K562 (cell line): ENCODE measurements at regions not wholly inside any gene's neighbourhood (a gene's known extent, or its start where the extent isn't known, plus 50 kb on each side); places are given as distances from the start of the nearest gene placed in this dataset.

Experiments
- ATAC-seq: fragments of 200-7000 bp; cut with Tn5 transposase; 3 replicates; pipeline ENCODE4 v1.9.1; 2020; ENCODE audit warnings: moderate library complexity
- BruUV-seq: library from RNA; stranded (reverse); fragments of 400-500 nt; replicated peaks from 2 replicates; lab custom pipeline; 2021; lab: Mats Ljungman, UMichigan
- CTCF ChIA-PET: fragments of 300-600 bp; formaldehyde crosslinking; extraction: SDS; loops from one replicate; lab custom pipeline; 2021; ENCODE audit warnings: low intra/inter-chr PET ratio; lab: Yijun Ruan, JAX
- POLR2A ChIA-PET: fragments of 300-600, 350-650 bp; sonication (Branson Sonifier 250); formaldehyde crosslinking; extraction: SDS; loops from one replicate; lab custom pipeline; 2021; ENCODE audit warnings: antibody characterized with exemption, inconsistent platforms; lab: Yijun Ruan, JAX
- DNase-seq, 4 experiments: peaks; one replicate each; pipeline versions ENCODE4 v3.0.0 to v3.0.0-alpha.2; 2011 to 2018; ENCODE audit warnings: low spot score in 3 of 4, mixed read lengths in 3 of 4; ENCODE audit errors: extremely low read depth in 1 of 4
- FAIRE-seq: peaks from 2 replicates; lab custom pipeline; 2011; peaks lifted over from hg19 to GRCh38; lab: Jason Lieb, UNC
- H2AFZ ChIP-seq: 2 replicates; pipeline ENCODE4 v1.6.0; 2011; ENCODE audit warnings: low read depth, low read length, control low read depth, inconsistent platforms
- H3K27ac ChIP-seq: fragments of 200-600 bp; 3 replicates; pipeline ENCODE4 v1.8.0; 2011; ENCODE audit warnings: low read depth, mild to moderate bottlenecking, control low read depth, inconsistent platforms, low read length, moderate library complexity, mixed read lengths; ENCODE audit errors: extremely low read depth
- H3K27me3 ChIP-seq, 2 experiments: fragments of 300-600 bp in 1 of 2; 2 replicates in 1 of 2; 3 replicates in 1 of 2; pipeline versions ENCODE4 v1.6.0 to v1.8.0; 2011; ENCODE audit warnings: inconsistent platforms in 2 of 2, low read length in 2 of 2, mild to moderate bottlenecking in 1 of 2, mixed read lengths in 1 of 2, moderate library complexity in 1 of 2; ENCODE audit not compliant: control insufficient read depth in 2 of 2, insufficient read depth in 2 of 2
- H3K36me3 ChIP-seq: fragments of 300-600 bp; 3 replicates; pipeline ENCODE4 v1.8.0; 2011; ENCODE audit warnings: mild to moderate bottlenecking, low read length, inconsistent platforms; ENCODE audit not compliant: control insufficient read depth, insufficient read depth
- H3K4me1 ChIP-seq, 2 experiments: fragments of 200-600 bp in 1 of 2; replicated peaks in 1 of 2; 2 replicates in 1 of 2; 3 replicates in 1 of 2; pipeline versions ENCODE4 v1.5.1 to v1.8.0; 2011; ENCODE audit warnings: inconsistent platforms in 2 of 2, low read length in 2 of 2, mild to moderate bottlenecking in 1 of 2, mixed read lengths in 1 of 2, moderate library complexity in 1 of 2; ENCODE audit not compliant: control insufficient read depth in 2 of 2, insufficient read depth in 2 of 2
- H3K4me2 ChIP-seq: 2 replicates; pipeline ENCODE4 v1.6.1; 2011; ENCODE audit warnings: low read length, control low read depth, inconsistent platforms, mixed read lengths; ENCODE audit not compliant: insufficient read depth
- H3K4me3 ChIP-seq: fragments of 200-600 bp; sonication (generic), shearing (Covaris generic); 2 replicates; pipeline ENCODE4 v1.5.1; 2016; ENCODE audit warnings: control low read depth, inconsistent platforms
- H3K79me2 ChIP-seq: fragments of 200-600 bp; 3 replicates; pipeline ENCODE4 v1.8.0; 2011; ENCODE audit warnings: low read length, inconsistent platforms; ENCODE audit not compliant: control insufficient read depth, insufficient read depth
- H3K9ac ChIP-seq, 2 experiments: 2 replicates each; pipeline versions ENCODE4 v1.6.0 to v1.6.1; 2011; ENCODE audit warnings: low read depth in 2 of 2, low read length in 2 of 2, control low read depth in 1 of 2, inconsistent platforms in 1 of 2, mild to moderate bottlenecking in 1 of 2, mixed read lengths in 1 of 2; ENCODE audit not compliant: insufficient read depth in 1 of 2
- H3K9me1 ChIP-seq: one replicate; pipeline ENCODE4 v1.6.0; 2011; ENCODE audit warnings: inconsistent platforms, mild to moderate bottlenecking, low read length, moderate library complexity; ENCODE audit not compliant: control insufficient read depth, insufficient read depth
- H3K9me3 ChIP-seq: replicated peaks from 2 replicates; pipeline ENCODE4 v1.5.1; 2011; ENCODE audit warnings: low read depth, low read length, inconsistent platforms; ENCODE audit not compliant: control insufficient read depth, insufficient read depth
- H4K20me1 ChIP-seq: replicated peaks from 2 replicates; pipeline ENCODE4 v1.6.1; 2011; ENCODE audit warnings: low read length, inconsistent platforms, mixed read lengths; ENCODE audit not compliant: control insufficient read depth, insufficient read depth
- ARHGAP35 ChIP-seq: fragments of 450-650 bp; IDR thresholded peaks from 2 replicates; pipeline ENCODE4 v1.6.1; 2018; ENCODE audit not compliant: partially characterized antibody
- CC2D1A ChIP-seq: fragments of 450-650 bp; IDR thresholded peaks from 2 replicates; pipeline ENCODE4 v1.6.1; 2017; ENCODE audit warnings: mild to moderate bottlenecking
- EZH2 ChIP-seq: IDR thresholded peaks from 2 replicates; pipeline ENCODE4 v1.6.1; 2012; ENCODE audit warnings: low read depth, mild to moderate bottlenecking, inconsistent platforms, low read length, borderline replicate concordance
- FOXK1 ChIP-seq: sonication (generic); formaldehyde crosslinking; IDR thresholded peaks from 2 replicates; pipeline ENCODE4 v1.8.0; 2022; ENCODE audit warnings: missing genetic modification reagents, mild to moderate bottlenecking, borderline replicate concordance
- KLF13 ChIP-seq: fragments of 450-650 bp; IDR thresholded peaks from 2 replicates; pipeline ENCODE4 v1.6.1; 2016; ENCODE audit warnings: missing genetic modification characterization, low read depth, mild to moderate bottlenecking, missing compliant biosample characterization, moderate library complexity, borderline replicate concordance
- MCM2 ChIP-seq: fragments of 450-650 bp; IDR thresholded peaks from 2 replicates; pipeline ENCODE4 v1.6.1; 2017; ENCODE audit warnings: low read depth, mild to moderate bottlenecking
- OTX1 ChIP-seq: fragments of 450-650 bp; formaldehyde crosslinking; IDR thresholded peaks from 2 replicates; pipeline ENCODE4 v1.4.0; 2022; ENCODE audit warnings: mild to moderate bottlenecking
- SAFB2 ChIP-seq: fragments of 200-400 bp; formaldehyde crosslinking; IDR thresholded peaks from 2 replicates; pipeline ENCODE4 v1.6.1; 2018; ENCODE audit warnings: borderline replicate concordance, low read length, low read depth, moderate library complexity; ENCODE audit not compliant: severe bottlenecking
- STAG1 ChIP-seq: sonication (generic); formaldehyde crosslinking; IDR thresholded peaks from 2 replicates; pipeline ENCODE4 v1.5.0; 2020; ENCODE audit warnings: missing genetic modification reagents, borderline replicate concordance
- WGBS: fragments of 100-300 bp; shearing (Covaris generic); methylation state at CpG from one replicate; pipeline ENCODE4 v1.1.6; 2016; ENCODE audit warnings: low coverage, mixed read lengths; ENCODE audit not compliant: insufficient coverage; ENCODE audit errors: missing lambda C conversion rate; 5-methylcytosine and 5-hydroxymethylcytosine counted together
- in situ Hi-C: fragments of 300-500 bp; cut with MboI; formaldehyde crosslinking; loops from 4 replicates; pipeline ENCODE4 v1.15.0; 2018; ENCODE audit warnings: inconsistent platforms, mixed read lengths
- intact Hi-C: fragments of 100-400 bp; cut with micrococcal nuclease; formaldehyde crosslinking; loops from 2 replicates; pipeline ENCODE4 v1.14.2; 2022
- TF ChIP-seq, protein P1 (sequence below): fragments of 250-450 bp; sonication (Bioruptor Pico); IDR thresholded peaks from 2 replicates; pipeline ENCODE4 v1.5.0; 2021; ENCODE audit warnings: mild to moderate bottlenecking, moderate library complexity
- TF ChIP-seq, protein P2 (sequence below): fragments of 250-450 bp; sonication (Bioruptor Pico); IDR thresholded peaks from 2 replicates; pipeline ENCODE4 v1.8.0; 2021; ENCODE audit warnings: mild to moderate bottlenecking, moderate library complexity
- TF ChIP-seq, protein P3 (sequence below): fragments of 200-800 bp; sonication (Bioruptor generic); IDR thresholded peaks from 2 replicates; pipeline ENCODE4 v1.6.1; 2017; ENCODE audit warnings: missing genetic modification characterization, missing compliant biosample characterization

DNA sequence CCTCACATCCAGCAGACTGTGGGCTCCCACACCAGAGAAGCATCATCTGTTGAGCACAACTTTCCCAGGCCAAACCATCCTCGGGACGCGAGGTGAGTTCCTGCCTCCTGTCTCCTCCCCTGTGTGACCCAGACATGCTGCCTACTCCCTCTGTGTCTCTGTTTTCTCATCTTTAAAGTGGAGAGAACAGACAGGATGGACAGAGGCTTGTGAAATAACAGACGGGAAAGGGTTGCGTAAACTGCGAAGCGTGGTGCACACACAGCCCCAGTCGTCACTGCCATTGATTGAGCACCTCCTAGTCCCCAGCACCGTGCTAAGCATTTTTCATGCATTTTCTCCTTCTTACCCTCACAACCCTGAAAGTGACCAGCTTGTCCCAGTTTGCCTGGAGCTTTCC, 52.1 kb upstream of the LMX1B start (continued):
- TF ChIP-seq, protein P1, sequence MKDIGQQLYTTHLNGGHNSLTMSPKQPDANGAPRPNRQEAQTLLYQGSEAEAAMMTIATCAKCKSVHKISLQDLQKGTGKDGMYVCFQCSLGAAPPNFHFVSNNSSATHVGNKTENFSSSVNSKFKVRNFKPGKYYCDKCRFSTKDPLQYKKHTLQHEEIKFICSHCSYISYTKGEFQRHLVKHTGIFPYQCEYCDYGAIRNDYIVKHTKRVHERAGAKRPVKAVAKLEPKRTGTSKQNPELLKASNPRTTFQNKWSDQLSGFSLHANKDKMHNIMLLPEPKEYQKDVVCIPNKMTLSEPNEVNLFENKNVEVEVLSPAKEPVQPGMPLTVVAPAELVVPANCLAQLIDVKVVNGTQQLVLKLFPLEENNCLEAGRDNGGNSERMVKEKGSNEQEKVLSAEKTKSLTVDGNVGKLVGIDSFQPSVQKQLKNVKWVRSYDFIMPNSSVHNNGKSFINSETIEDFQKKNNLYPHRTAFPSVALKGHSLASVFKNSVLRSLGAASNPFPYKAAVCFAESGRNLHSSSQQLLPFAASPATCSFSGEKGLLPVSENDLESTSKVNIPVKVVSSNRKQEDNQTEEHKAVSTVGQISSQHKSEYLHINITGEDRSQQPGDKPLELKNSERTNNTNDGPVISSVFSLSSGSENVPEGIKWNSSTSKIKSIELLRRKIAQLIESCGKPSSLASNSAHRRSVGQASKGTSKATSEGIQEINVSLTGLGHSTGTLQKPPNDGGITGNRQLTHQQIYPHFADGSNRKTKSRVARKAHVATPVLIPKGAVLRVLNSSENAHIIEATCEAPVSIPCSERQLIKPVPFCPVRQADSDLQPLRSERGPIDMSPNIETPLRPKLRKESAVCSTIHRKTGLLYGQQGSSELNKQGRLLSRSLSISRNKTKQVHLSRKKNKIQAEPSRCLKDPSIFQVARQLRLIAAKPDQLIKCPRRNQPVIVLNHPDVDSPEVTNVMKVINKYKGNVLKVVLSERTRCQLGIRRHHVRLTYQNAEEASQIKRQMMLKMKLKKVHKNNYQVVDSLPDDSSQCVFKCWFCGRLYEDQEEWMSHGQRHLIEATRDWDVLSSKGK (CRISPR knock-in tag): no peak
- TF ChIP-seq ARHGAP35: no peak
- TF ChIP-seq OTX1: no peak

DNA sequence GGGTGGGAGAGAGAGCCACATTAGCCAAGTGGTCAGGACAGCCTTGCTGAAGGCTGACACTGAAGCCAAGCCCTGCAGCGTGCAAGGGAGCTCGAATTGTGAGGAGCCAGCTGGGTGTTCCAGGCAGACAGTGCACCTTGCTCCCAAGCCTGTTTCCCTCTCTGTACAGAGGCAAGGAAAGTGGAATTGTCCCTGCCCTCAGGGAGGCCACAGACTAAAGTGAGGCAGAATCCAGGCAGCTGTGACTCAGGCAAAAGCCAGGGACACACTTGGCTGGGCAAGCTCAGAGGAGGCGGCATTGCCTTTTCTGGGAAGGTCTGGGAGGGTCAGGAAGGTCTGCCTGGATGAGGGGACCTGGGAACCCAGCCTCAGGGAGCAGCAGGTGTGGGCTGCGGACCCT, 50.2 kb upstream of the LMX1B start:
- ATAC-seq: no peak
- TF ChIP-seq, protein P2, sequence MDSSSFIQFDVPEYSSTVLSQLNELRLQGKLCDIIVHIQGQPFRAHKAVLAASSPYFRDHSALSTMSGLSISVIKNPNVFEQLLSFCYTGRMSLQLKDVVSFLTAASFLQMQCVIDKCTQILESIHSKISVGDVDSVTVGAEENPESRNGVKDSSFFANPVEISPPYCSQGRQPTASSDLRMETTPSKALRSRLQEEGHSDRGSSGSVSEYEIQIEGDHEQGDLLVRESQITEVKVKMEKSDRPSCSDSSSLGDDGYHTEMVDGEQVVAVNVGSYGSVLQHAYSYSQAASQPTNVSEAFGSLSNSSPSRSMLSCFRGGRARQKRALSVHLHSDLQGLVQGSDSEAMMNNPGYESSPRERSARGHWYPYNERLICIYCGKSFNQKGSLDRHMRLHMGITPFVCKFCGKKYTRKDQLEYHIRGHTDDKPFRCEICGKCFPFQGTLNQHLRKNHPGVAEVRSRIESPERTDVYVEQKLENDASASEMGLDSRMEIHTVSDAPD (CRISPR knock-in tag): no peak
- TF ChIP-seq FOXK1 (CRISPR knock-in tag) (no peak), CC2D1A (no peak), SAFB2 (no peak), EZH2 (no peak), KLF13 (no peak), STAG1 (CRISPR knock-in tag) (no peak), MCM2 (no peak)
- TF ChIP-seq, protein P3, sequence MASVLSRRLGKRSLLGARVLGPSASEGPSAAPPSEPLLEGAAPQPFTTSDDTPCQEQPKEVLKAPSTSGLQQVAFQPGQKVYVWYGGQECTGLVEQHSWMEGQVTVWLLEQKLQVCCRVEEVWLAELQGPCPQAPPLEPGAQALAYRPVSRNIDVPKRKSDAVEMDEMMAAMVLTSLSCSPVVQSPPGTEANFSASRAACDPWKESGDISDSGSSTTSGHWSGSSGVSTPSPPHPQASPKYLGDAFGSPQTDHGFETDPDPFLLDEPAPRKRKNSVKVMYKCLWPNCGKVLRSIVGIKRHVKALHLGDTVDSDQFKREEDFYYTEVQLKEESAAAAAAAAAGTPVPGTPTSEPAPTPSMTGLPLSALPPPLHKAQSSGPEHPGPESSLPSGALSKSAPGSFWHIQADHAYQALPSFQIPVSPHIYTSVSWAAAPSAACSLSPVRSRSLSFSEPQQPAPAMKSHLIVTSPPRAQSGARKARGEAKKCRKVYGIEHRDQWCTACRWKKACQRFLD (CRISPR knock-in tag): no peak
- TF ChIP-seq, all 486 proteins: peak for 0
- ChIA-PET POLR2A (no interaction called here), CTCF (interaction anchor here (0.6 kb wide), 1 partner anchor 8 kb away, joined by 4 read pairs; no protein-coding TSS in a partner anchor)
- no peaks in the 10 kb centered on the region for H3K36me3 ChIP-seq
- H2AFZ ChIP-seq: no peak overlapping the region
- H3K4me3 ChIP-seq: no peak overlapping the region
- no peak overlapping the region for H3K27ac ChIP-seq
- intact Hi-C loops (no loop called here), in situ Hi-C loops (no loop called here)
- H3K9ac ChIP-seq: no peak overlapping the region
- no peaks in the 10 kb centered on the region for H3K79me2 ChIP-seq
- H4K20me1 ChIP-seq: peaks cover 7% of the 10 kb centered on the region; the same call in 1 of the 2 replicates
- FAIRE-seq (no peak), DNase-seq (no peak)
- peaks cover 2% of the 10 kb centered on the region for H3K9me1 ChIP-seq
- no peak overlapping the region for H3K4me2 ChIP-seq
- H3K4me1 ChIP-seq: peaks cover 0 to 7% of the 10 kb centered on the region in 2 experiments; a peak in 1 of 5 replicates
- peaks cover 0 to 16% of the 10 kb centered on the region in 2 experiments; a peak in 2 of 5 replicates for H3K27me3 ChIP-seq
- 0% methylated on average over 4 of the region's 4 CpGs for WGBS
- no peaks in the 10 kb centered on the region for H3K9me3 ChIP-seq
- no TSS peak for BruUV-seq
